ENCODE measurements at regions not wholly inside any gene's neighbourhood (a gene's known extent, or its start where the extent isn't known, plus 50 kb on each side); places are given as distances from the start of the nearest gene placed in this dataset.

GRCh38 chr13:22298530-22298929 is 627.7 kb downstream of the FGF9 start:
- no peak for DNase-seq (ENCODE audit: low read depth in 2 of 2)
- H3K4me3 ChIP-seq (replicated peaks in 1 of 4; ENCODE audit: control extremely low read depth in 1 of 4, insufficient read depth in 1 of 4, low read depth in 3 of 4, low read length in 4 of 4) = no peak overlapping the region
- TF ChIP-seq EZH2 (IDR thresholded peaks at IDR 0.05; ENCODE audit: low read length, missing control alignments) (no peak), CTCF (conservative IDR thresholded peaks at IDR 0.05 in 1 of 2, IDR thresholded peaks at IDR 0.05 in 1 of 2; ENCODE audit: low read depth in 1 of 2, low read length in 2 of 2) (no peak)
- H3K36me3 ChIP-seq (ENCODE audit: control insufficient read depth, insufficient read depth, low read length) = no peaks in the 10 kb centered on the region
- H3K4me2 ChIP-seq (ENCODE audit: extremely low read depth, insufficient read depth, low read length) = no peak overlapping the region
- H3K4me1 ChIP-seq (ENCODE audit: control insufficient read depth, extremely low read depth, insufficient read depth, low read length) = no peaks in the 10 kb centered on the region
- no peaks in the 10 kb centered on the region for H4K20me1 ChIP-seq (ENCODE audit: control insufficient read depth, extremely low read depth, insufficient read depth, low read length)
- no peak overlapping the region for H3K9ac ChIP-seq (ENCODE audit: insufficient read depth, low read length)
- no peaks in the 10 kb centered on the region for H3K79me2 ChIP-seq (ENCODE audit: control insufficient read depth, insufficient read depth, low read length)
- H3K27ac ChIP-seq (ENCODE audit: insufficient read depth, low read length) = no peak overlapping the region
- no peak overlapping the region for H2AFZ ChIP-seq (ENCODE audit: low read length)
- H3K27me3 ChIP-seq (ENCODE audit: control insufficient read depth, insufficient read depth, low read length) = no peaks in the 10 kb centered on the region
- no peaks in the 10 kb centered on the region for H3K9me3 ChIP-seq (ENCODE audit: control insufficient read depth, insufficient read depth, low read depth, low read length)

GRCh38 chr13:22311734-22312404 is 641.0 kb downstream of the FGF9 start:
- Histone ChIP-seq H3K27me3 (ENCODE audit: control insufficient read depth, insufficient read depth, low read length) (no peaks in the 10 kb centered on the region), H3K4me3 (replicated peaks in 1 of 4; ENCODE audit: control extremely low read depth in 1 of 4, insufficient read depth in 1 of 4, low read depth in 3 of 4, low read length in 4 of 4) (no peak overlapping the region), H3K79me2 (ENCODE audit: control insufficient read depth, insufficient read depth, low read length) (no peaks in the 10 kb centered on the region), H3K4me2 (ENCODE audit: extremely low read depth, insufficient read depth, low read length) (no peak overlapping the region), H3K9ac (ENCODE audit: insufficient read depth, low read length) (no peak overlapping the region), H3K27ac (ENCODE audit: insufficient read depth, low read length) (no peak overlapping the region), H3K4me1 (ENCODE audit: control insufficient read depth, extremely low read depth, insufficient read depth, low read length) (no peaks in the 10 kb centered on the region), H2AFZ (ENCODE audit: low read length) (no peak overlapping the region), H3K9me3 (ENCODE audit: control insufficient read depth, insufficient read depth, low read depth, low read length) (no peaks in the 10 kb centered on the region), H3K36me3 (ENCODE audit: control insufficient read depth, insufficient read depth, low read length) (no peaks in the 10 kb centered on the region), H4K20me1 (ENCODE audit: control insufficient read depth, extremely low read depth, insufficient read depth, low read length) (no peaks in the 10 kb centered on the region)
- TF ChIP-seq EZH2 (IDR thresholded peaks at IDR 0.05; ENCODE audit: low read length, missing control alignments) = no peak
- TF ChIP-seq CTCF (conservative IDR thresholded peaks at IDR 0.05 in 1 of 2, IDR thresholded peaks at IDR 0.05 in 1 of 2; ENCODE audit: low read depth in 1 of 2, low read length in 2 of 2) = no peak
- DNase-seq (ENCODE audit: low read depth in 2 of 2) = no peak

GRCh38 chr13:22312405-22312803 is 641.5 kb downstream of the FGF9 start:
- Histone ChIP-seq H3K4me2 (ENCODE audit: extremely low read depth, insufficient read depth, low read length) (no peak overlapping the region), H3K4me3 (replicated peaks in 1 of 4; ENCODE audit: control extremely low read depth in 1 of 4, insufficient read depth in 1 of 4, low read depth in 3 of 4, low read length in 4 of 4) (no peak overlapping the region), H3K9ac (ENCODE audit: insufficient read depth, low read length) (no peak overlapping the region), H3K9me3 (ENCODE audit: control insufficient read depth, insufficient read depth, low read depth, low read length) (no peaks in the 10 kb centered on the region), H3K79me2 (ENCODE audit: control insufficient read depth, insufficient read depth, low read length) (no peaks in the 10 kb centered on the region), H3K4me1 (ENCODE audit: control insufficient read depth, extremely low read depth, insufficient read depth, low read length) (no peaks in the 10 kb centered on the region), H3K36me3 (ENCODE audit: control insufficient read depth, insufficient read depth, low read length) (no peaks in the 10 kb centered on the region), H2AFZ (ENCODE audit: low read length) (no peak overlapping the region), H3K27ac (ENCODE audit: insufficient read depth, low read length) (no peak overlapping the region), H3K27me3 (ENCODE audit: control insufficient read depth, insufficient read depth, low read length) (no peaks in the 10 kb centered on the region), H4K20me1 (ENCODE audit: control insufficient read depth, extremely low read depth, insufficient read depth, low read length) (no peaks in the 10 kb centered on the region)
- TF ChIP-seq CTCF (conservative IDR thresholded peaks at IDR 0.05 in 1 of 2, IDR thresholded peaks at IDR 0.05 in 1 of 2; ENCODE audit: low read depth in 1 of 2, low read length in 2 of 2) = no peak
- TF ChIP-seq EZH2 (IDR thresholded peaks at IDR 0.05; ENCODE audit: low read length, missing control alignments) = no peak
- DNase-seq (ENCODE audit: low read depth in 2 of 2) = no peak
